MM.1S (cell line): ENCODE measurements at regions not wholly inside any gene's neighbourhood (a gene's known extent, or its start where the extent isn't known, plus 50 kb on each side); places are given as distances from the start of the nearest gene placed in this dataset.

Experiments
- DNase-seq: peaks from one replicate; pipeline ENCODE4 v3.0.0-alpha.2; 2015
- H2AFZ ChIP-seq: fragments of 300-600 bp; sonication (generic); 2 replicates; pipeline ENCODE4 v1.6.0; 2016; ENCODE audit warnings: antibody characterized with exemption, low read length
- H3F3A ChIP-seq: fragments of 300-600 bp; sonication (generic); 2 replicates; pipeline ENCODE4 v1.6.1; 2016; ENCODE audit warnings: mild to moderate bottlenecking, antibody characterized with exemption, low read length, moderate library complexity, mixed read lengths; ENCODE audit not compliant: insufficient read depth
- H3K27ac ChIP-seq: fragments of 300-600 bp; sonication (generic); 2 replicates; pipeline ENCODE4 v1.5.1; 2016; ENCODE audit warnings: mild to moderate bottlenecking, low read length
- H3K27me3 ChIP-seq: fragments of 300-600 bp; sonication (generic); replicated peaks from 2 replicates; pipeline ENCODE4 v1.6.0; 2016; ENCODE audit warnings: low read length; ENCODE audit not compliant: insufficient read depth
- H3K36me3 ChIP-seq: fragments of 300-600 bp; sonication (generic); replicated peaks from 2 replicates; pipeline ENCODE4 v1.6.1; 2016; ENCODE audit warnings: mild to moderate bottlenecking, low read length, mixed read lengths; ENCODE audit not compliant: insufficient read depth
- H3K4me1 ChIP-seq: fragments of 300-600 bp; sonication (generic); 2 replicates; pipeline ENCODE4 v1.6.1; 2016; ENCODE audit warnings: low read length, mixed read lengths
- H3K4me2 ChIP-seq: fragments of 300-600 bp; sonication (generic); 2 replicates; pipeline ENCODE4 v1.6.0; 2016; ENCODE audit warnings: low read depth, low read length
- H3K4me3 ChIP-seq: fragments of 300-600 bp; sonication (generic); 2 replicates; pipeline ENCODE4 v1.5.1; 2016; ENCODE audit warnings: low read length, mixed read lengths
- H3K79me2 ChIP-seq: fragments of 300-600 bp; sonication (generic); 2 replicates; pipeline ENCODE4 v1.6.1; 2016; ENCODE audit warnings: mixed run types, low read length, mixed read lengths
- H3K9ac ChIP-seq: fragments of 300-600 bp; sonication (generic); 2 replicates; pipeline ENCODE4 v1.6.1; 2016; ENCODE audit warnings: low read length, mixed read lengths
- H3K9me2 ChIP-seq: fragments of 300-600 bp; sonication (generic); replicated peaks from 2 replicates; pipeline ENCODE4 v1.6.1; 2016; ENCODE audit warnings: mild to moderate bottlenecking, low read length, mixed read lengths; ENCODE audit not compliant: insufficient read depth
- H3K9me3 ChIP-seq: fragments of 300-600 bp; sonication (generic); replicated peaks from 2 replicates; pipeline ENCODE4 v1.6.1; 2016; ENCODE audit warnings: mild to moderate bottlenecking, low read length, mixed read lengths; ENCODE audit not compliant: insufficient read depth
- H4K20me1 ChIP-seq: fragments of 300-600 bp; sonication (generic); 2 replicates; pipeline ENCODE4 v1.6.1; 2016; ENCODE audit warnings: mild to moderate bottlenecking, low read length, moderate library complexity, mixed read lengths; ENCODE audit not compliant: insufficient read depth
- CTCF ChIP-seq: fragments of 300-600 bp; sonication (generic); IDR thresholded peaks from 2 replicates; pipeline ENCODE4 v1.5.1; 2016; ENCODE audit warnings: antibody characterized with exemption, low read length, mixed read lengths
- EZH2 ChIP-seq: fragments of 300-600 bp; sonication (generic); optimal IDR thresholded peaks from 2 replicates; pipeline ENCODE3; 2017; ENCODE audit warnings: low read depth, mild to moderate bottlenecking, antibody characterized with exemption, low read length, mixed read lengths
- EZH2phosphoT487 ChIP-seq: fragments of 300-600 bp; sonication (generic); IDR thresholded peaks from 2 replicates; pipeline ENCODE4 v1.6.1; 2018; ENCODE audit warnings: antibody characterized with exemption, low read length

GRCh38 chr18:39485696-39486095 lies 1920.1 kb upstream of the CELF4 start:
- no peak for TF ChIP-seq EZH2phosphoT487

DNA sequence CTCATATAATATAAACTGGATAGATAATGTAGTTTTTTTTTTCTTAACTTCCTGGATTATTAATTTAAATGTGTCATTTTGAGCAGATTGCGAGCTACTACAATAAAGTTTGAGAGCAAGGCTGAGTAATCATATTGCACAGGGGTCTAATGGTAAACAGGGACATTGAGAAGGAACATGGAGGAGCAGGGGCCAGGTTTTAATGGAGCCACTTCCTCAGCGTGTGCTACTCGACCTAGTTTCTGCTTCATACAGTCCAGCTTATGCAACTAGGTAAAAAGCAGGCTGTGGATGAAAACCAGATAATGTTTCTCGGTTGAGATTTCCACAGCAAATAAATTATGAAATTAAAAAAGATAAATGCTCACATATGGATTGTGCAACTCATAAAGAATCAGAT lies 1915.7 kb upstream of the CELF4 start:
- Histone ChIP-seq H3K36me3 (no peaks in the 10 kb centered on the region), H3K9me2 (no peaks in the 10 kb centered on the region), H3K9me3 (no peaks in the 10 kb centered on the region), H3K27ac (no peak overlapping the region), H3K4me2 (no peak overlapping the region), H3K4me1 (no peaks in the 10 kb centered on the region), H3F3A (no peaks in the 10 kb centered on the region), H3K4me3 (no peak overlapping the region), H4K20me1 (no peaks in the 10 kb centered on the region), H3K9ac (no peak overlapping the region), H2AFZ (no peak overlapping the region), H3K79me2 (no peaks in the 10 kb centered on the region), H3K27me3 (no peaks in the 10 kb centered on the region)
- no peak for TF ChIP-seq CTCF
- TF ChIP-seq EZH2phosphoT487 = no peak
- TF ChIP-seq EZH2 = no peak
- DNase-seq = no peak

More at GRCh38 chr18:39485696-39486095, 1920.1 kb upstream of the CELF4 start:
- Histone ChIP-seq H3K27ac (no peak overlapping the region), H3K4me3 (no peak overlapping the region), H3K4me1 (no peaks in the 10 kb centered on the region), H3K27me3 (no peaks in the 10 kb centered on the region), H3K9me3 (no peaks in the 10 kb centered on the region), H3K9ac (no peak overlapping the region), H3K36me3 (no peaks in the 10 kb centered on the region), H3K4me2 (no peak overlapping the region), H4K20me1 (no peaks in the 10 kb centered on the region), H2AFZ (no peak overlapping the region), H3K9me2 (no peaks in the 10 kb centered on the region), H3F3A (no peaks in the 10 kb centered on the region), H3K79me2 (no peaks in the 10 kb centered on the region)
- DNase-seq = no peak

DNA sequence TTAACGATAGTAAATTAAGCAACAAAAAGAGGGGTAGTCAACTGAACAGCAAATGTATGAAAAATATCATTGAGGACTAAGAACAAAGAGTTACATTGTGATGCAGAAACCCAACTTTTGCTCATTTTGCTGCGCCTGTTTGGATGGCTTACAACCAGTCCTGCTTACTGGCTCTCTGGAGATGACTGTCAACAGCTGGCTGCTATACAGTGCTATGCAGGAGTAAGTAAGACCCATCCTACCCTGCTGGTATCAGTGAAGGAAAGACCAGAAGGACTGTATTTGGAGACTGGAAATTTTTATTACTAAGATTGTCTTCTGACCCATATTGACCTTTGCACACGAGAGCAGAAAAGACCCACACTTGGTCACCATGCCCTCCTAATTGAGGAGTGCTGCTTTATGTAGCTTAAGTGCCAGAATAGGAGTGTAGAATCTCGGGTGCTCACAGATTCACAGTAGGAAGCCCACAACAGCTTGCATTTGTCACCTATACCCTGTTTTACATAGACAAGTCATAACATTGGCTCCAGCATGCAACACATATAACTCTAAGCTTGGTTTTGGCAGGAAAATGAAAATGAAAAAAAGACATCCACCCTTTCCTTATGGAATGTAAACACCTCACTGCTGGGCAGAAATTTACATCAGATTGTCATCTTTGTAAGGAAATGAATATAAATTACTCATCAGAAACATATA lies 1915.0 kb upstream of the CELF4 start:
- Histone ChIP-seq H3K9me2 (no peaks in the 10 kb centered on the region), H3K9me3 (no peaks in the 10 kb centered on the region), H3K79me2 (no peaks in the 10 kb centered on the region), H3K4me3 (no peak overlapping the region), H3K4me2 (no peak overlapping the region), H3K27ac (no peak overlapping the region), H3K9ac (no peak overlapping the region), H2AFZ (no peak overlapping the region), H3K36me3 (no peaks in the 10 kb centered on the region), H3K27me3 (no peaks in the 10 kb centered on the region), H3F3A (no peaks in the 10 kb centered on the region), H3K4me1 (no peaks in the 10 kb centered on the region), H4K20me1 (no peaks in the 10 kb centered on the region)
- no peak for TF ChIP-seq EZH2
- TF ChIP-seq CTCF = no peak
- no peak for TF ChIP-seq EZH2phosphoT487
- no peak for DNase-seq

DNA sequence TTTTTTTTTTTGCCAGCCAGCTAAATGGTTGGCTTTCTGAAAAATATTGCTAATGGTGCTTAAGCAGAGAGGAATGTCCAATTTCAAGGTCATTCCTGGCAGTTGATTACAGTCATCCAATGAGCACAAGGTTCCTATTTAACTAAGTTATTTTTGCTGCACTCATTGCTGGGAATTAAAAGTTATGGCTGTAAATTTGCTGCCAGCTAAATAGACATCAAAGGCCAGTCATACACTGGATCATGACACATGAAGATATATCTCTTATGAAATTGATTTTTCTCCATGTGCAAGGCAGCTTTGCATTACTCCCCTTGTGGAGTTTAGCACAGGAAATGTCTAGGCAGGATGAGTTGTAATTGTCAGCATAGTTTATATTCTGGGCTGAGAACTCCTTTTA lies 1898.4 kb upstream of the CELF4 start:
- Histone ChIP-seq H3K27ac (no peak overlapping the region), H3F3A (no peaks in the 10 kb centered on the region), H3K36me3 (no peaks in the 10 kb centered on the region), H3K27me3 (no peaks in the 10 kb centered on the region), H3K9me2 (no peaks in the 10 kb centered on the region), H3K4me3 (no peak overlapping the region), H4K20me1 (no peaks in the 10 kb centered on the region), H2AFZ (no peak overlapping the region), H3K79me2 (no peaks in the 10 kb centered on the region), H3K4me1 (no peaks in the 10 kb centered on the region), H3K9me3 (no peaks in the 10 kb centered on the region), H3K9ac (no peak overlapping the region), H3K4me2 (no peak overlapping the region)
- TF ChIP-seq EZH2 = no peak
- TF ChIP-seq CTCF = no peak
- no peak for TF ChIP-seq EZH2phosphoT487
- no peak for DNase-seq
